Neural cell (in vitro differentiated cells): ENCODE measurements at regions not wholly inside any gene's neighbourhood (a gene's known extent, or its start where the extent isn't known, plus 50 kb on each side); places are given as distances from the start of the nearest gene placed in this dataset.

Experiments used
- CTCF ChIP-seq: fragments of 450-650 bp; IDR thresholded peaks from 2 replicates; pipeline ENCODE4 v1.5.1; 2014; ENCODE audit warnings: antibody characterized with exemption, mild to moderate bottlenecking, moderate library complexity; ENCODE audit not compliant: poor library complexity, severe bottlenecking
- EZH2 ChIP-seq: fragments of 200-600, 300-800 bp; shearing (Covaris generic), sonication (generic); IDR thresholded peaks from 2 replicates; pipeline ENCODE4 v1.6.1; 2014; ENCODE audit warnings: antibody characterized with exemption, low read length, borderline replicate concordance, mild to moderate bottlenecking; ENCODE audit not compliant: insufficient read depth, poor library complexity, severe bottlenecking
- RAD21 ChIP-seq: fragments of 450-650 bp; conservative IDR thresholded peaks from 2 replicates; pipeline ENCODE4 v1.6.1; 2014; ENCODE audit warnings: antibody characterized with exemption, mild to moderate bottlenecking, moderate library complexity
- REST ChIP-seq: IDR thresholded peaks from 2 replicates; pipeline ENCODE4 v1.6.1; 2012; ENCODE audit warnings: borderline replicate concordance
- TAF1 ChIP-seq: IDR thresholded peaks from 2 replicates; pipeline ENCODE4 v1.6.1; 2012; ENCODE audit warnings: low read depth

GRCh38 chr7:49583440-49583839 is 190.0 kb upstream of the VWC2 start:
- TF ChIP-seq TAF1, result no peak
- no peak for TF ChIP-seq CTCF
- TF ChIP-seq REST, result no peak
- no peak for TF ChIP-seq EZH2
- no peak for TF ChIP-seq RAD21
